HepG2 (cell line): ENCODE measurements at regions not wholly inside any gene's neighbourhood (a gene's known extent, or its start where the extent isn't known, plus 50 kb on each side); places are given as distances from the start of the nearest gene placed in this dataset.

Experiments
- ATAC-seq: fragments of 200-7000 bp; cut with Tn5 transposase; 3 replicates; pipeline ENCODE4 v1.9.1; 2020; ENCODE audit warnings: mild to moderate bottlenecking, moderate library complexity
- BruUV-seq: library from RNA; stranded (reverse); fragments of 400-500 nt; replicated peaks from 2 replicates; lab custom pipeline; 2021; lab: Mats Ljungman, UMichigan
- CTCF ChIA-PET: fragments of 300-600 bp; formaldehyde crosslinking; extraction: SDS; loops from one replicate; lab custom pipeline; 2021; ENCODE audit warnings: low total read pairs, inconsistent platforms, low intra/inter-chr PET ratio; lab: Yijun Ruan, JAX
- POLR2A ChIA-PET: fragments of 350-600 bp; sonication (Branson Sonifier 250); formaldehyde crosslinking; loops from one replicate; lab custom pipeline; 2020; ENCODE audit warnings: antibody characterized with exemption, inconsistent platforms; lab: Yijun Ruan, JAX
- DNase-seq: peaks from one replicate; pipeline ENCODE4 v3.0.0-alpha.2; 2015; ENCODE audit warnings: low spot score
- FAIRE-seq: peaks from 3 replicates; lab custom pipeline; 2011; peaks lifted over from hg19 to GRCh38; lab: Jason Lieb, UNC
- H2AFZ ChIP-seq: one replicate; pipeline ENCODE4 v1.6.1; 2011; ENCODE audit warnings: low read length, inconsistent platforms
- H3K27ac ChIP-seq: fragments of 300-600 bp; 3 replicates; pipeline ENCODE4 v1.8.0; 2011; ENCODE audit warnings: mixed run types, mild to moderate bottlenecking, mixed read lengths, low read length, inconsistent platforms; ENCODE audit not compliant: insufficient read depth; ENCODE audit errors: extremely low read length
- H3K27me3 ChIP-seq, 2 experiments: fragments of 200-600 bp in 1 of 2; 2 replicates in 1 of 2; 3 replicates in 1 of 2; pipeline versions ENCODE4 v1.6.0 to v1.8.0; 2011; ENCODE audit warnings: low read length in 2 of 2, mild to moderate bottlenecking in 2 of 2, moderate library complexity in 2 of 2, inconsistent platforms in 1 of 2; ENCODE audit not compliant: insufficient read depth in 2 of 2, control insufficient read depth in 1 of 2
- H3K36me3 ChIP-seq, 2 experiments: fragments of 200-600 bp in 1 of 2; replicated peaks in 1 of 2; 2 replicates in 1 of 2; 3 replicates in 1 of 2; pipeline versions ENCODE4 v1.5.1 to v1.8.0; 2011; ENCODE audit warnings: low read length in 2 of 2, inconsistent platforms in 1 of 2; ENCODE audit not compliant: insufficient read depth in 2 of 2, control insufficient read depth in 1 of 2
- H3K4me1 ChIP-seq: 2 replicates; pipeline ENCODE4 v1.5.1; 2012; ENCODE audit warnings: low read length, inconsistent platforms; ENCODE audit not compliant: insufficient read depth
- H3K4me2 ChIP-seq: 2 replicates; pipeline ENCODE4 v1.6.0; 2011; ENCODE audit warnings: low read depth, low read length, inconsistent platforms
- H3K4me3 ChIP-seq, 3 experiments: fragments of 200-600 bp in 1 of 3; sonication (generic), shearing (Covaris generic) in 1 of 3; replicated peaks in 1 of 3; 2 replicates each; pipeline ENCODE4 v1.5.1; 2011 to 2016; ENCODE audit warnings: low read length in 3 of 3, inconsistent platforms in 2 of 3, low read depth in 2 of 3, mild to moderate bottlenecking in 2 of 3, control low read depth in 1 of 3, mixed read lengths in 1 of 3; ENCODE audit not compliant: insufficient read depth in 1 of 3
- H3K79me2 ChIP-seq: one replicate; pipeline ENCODE4 v1.6.1; 2011; ENCODE audit warnings: low read length, inconsistent platforms; ENCODE audit not compliant: insufficient read depth
- H3K9ac ChIP-seq: 2 replicates; pipeline ENCODE4 v1.6.0; 2011; ENCODE audit warnings: mild to moderate bottlenecking, low read depth, low read length, inconsistent platforms; ENCODE audit not compliant: insufficient read depth
- H3K9me3 ChIP-seq: 2 replicates; pipeline ENCODE4 v1.5.1; 2012; ENCODE audit warnings: mild to moderate bottlenecking, low read length
- H4K20me1 ChIP-seq: 2 replicates; pipeline ENCODE4 v1.6.0; 2011; ENCODE audit warnings: inconsistent platforms, mild to moderate bottlenecking, low read length, moderate library complexity; ENCODE audit not compliant: insufficient read depth
- GMEB2 ChIP-seq: IDR thresholded peaks from 2 replicates; pipeline ENCODE4 v1.6.1; 2016; ENCODE audit warnings: missing biosample characterization, missing genetic modification reagents, low read depth
- ZNF414 ChIP-seq: sonication (generic); formaldehyde crosslinking; IDR thresholded peaks from 2 replicates; pipeline ENCODE4 v1.5.0; 2020; ENCODE audit warnings: missing genetic modification reagents
- ZNF484 ChIP-seq: sonication (generic); formaldehyde crosslinking; IDR thresholded peaks from 2 replicates; pipeline ENCODE4 v1.5.1; 2020; ENCODE audit warnings: mild to moderate bottlenecking, low read depth, missing genetic modification reagents, borderline replicate concordance
- ZNF557 ChIP-seq: sonication (generic); formaldehyde crosslinking; IDR thresholded peaks from 2 replicates; pipeline ENCODE4 v1.4.0; 2020; ENCODE audit warnings: missing genetic modification reagents
- ZNF775 ChIP-seq: sonication (generic); formaldehyde crosslinking; IDR thresholded peaks from 2 replicates; pipeline ENCODE4 v1.4.0; 2020; ENCODE audit warnings: missing genetic modification reagents, mild to moderate bottlenecking, moderate library complexity, borderline replicate concordance
- WGBS: methylation state at CpG from one replicate; pipeline ENCODE4 v1.1.6; 2017; ENCODE audit warnings: low lambda C conversion rate; 5-methylcytosine and 5-hydroxymethylcytosine counted together
- in situ Hi-C: cut with HindIII; loops from 2 replicates; pipeline ENCODE4 v1.10.0; 2017; ENCODE audit warnings: low pct_unique_long_range_greater_than_20kb; ENCODE audit not compliant: extremely low pct_ligation_motif_present
- intact Hi-C: fragments of 100-400 bp; cut with micrococcal nuclease; formaldehyde crosslinking; loops from one replicate; pipeline ENCODE4 v1.10.0; 2022; ENCODE audit not compliant: unreplicated experiment
- TF ChIP-seq, protein P1 (sequence below): sonication (generic); formaldehyde crosslinking; IDR thresholded peaks from 2 replicates; pipeline ENCODE4 v1.5.0; 2020; ENCODE audit warnings: mild to moderate bottlenecking, missing genetic modification reagents
- TF ChIP-seq, protein P2 (sequence below): sonication (generic); formaldehyde crosslinking; IDR thresholded peaks from 2 replicates; pipeline ENCODE4 v1.4.0; 2020; ENCODE audit warnings: mild to moderate bottlenecking, missing genetic modification reagents

DNA sequence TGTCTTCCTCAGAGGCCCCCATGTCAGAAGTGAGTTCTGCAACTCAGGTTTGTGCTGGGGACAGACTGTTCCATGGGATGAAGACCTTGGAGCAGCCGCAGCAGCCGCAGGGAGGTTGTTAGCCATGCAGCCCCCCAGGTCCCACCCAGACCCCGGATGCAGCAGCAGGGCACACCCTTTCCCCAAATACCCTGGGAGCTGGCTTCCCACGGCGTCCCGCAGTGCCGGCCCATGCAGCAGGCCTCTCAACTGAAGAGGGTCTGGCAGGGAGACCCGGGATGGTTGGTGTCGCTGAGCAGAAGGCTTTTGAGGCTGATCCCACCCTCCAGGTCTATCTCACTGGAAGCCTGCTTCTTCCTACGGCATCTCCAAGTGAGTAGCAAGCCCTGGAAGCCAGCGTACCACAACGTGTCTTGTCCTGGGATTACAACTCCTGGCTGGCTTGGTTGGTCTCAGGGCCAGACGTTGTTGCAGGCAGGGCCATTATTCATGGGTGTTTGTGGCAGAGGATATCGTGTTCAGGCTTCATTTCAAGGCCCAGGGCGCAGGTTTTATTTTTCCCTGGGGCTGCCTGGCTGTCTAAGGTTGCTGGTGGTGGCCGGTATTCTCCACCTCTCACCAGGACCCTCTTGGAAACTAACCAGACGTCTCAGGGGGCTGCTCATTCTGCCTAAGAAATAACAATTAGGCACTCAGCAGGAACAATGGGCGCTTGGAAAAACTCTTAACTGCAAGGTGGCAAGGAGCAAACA lies 223.2 kb downstream of the C16orf95 start (continued):
- TF ChIP-seq, protein P1, sequence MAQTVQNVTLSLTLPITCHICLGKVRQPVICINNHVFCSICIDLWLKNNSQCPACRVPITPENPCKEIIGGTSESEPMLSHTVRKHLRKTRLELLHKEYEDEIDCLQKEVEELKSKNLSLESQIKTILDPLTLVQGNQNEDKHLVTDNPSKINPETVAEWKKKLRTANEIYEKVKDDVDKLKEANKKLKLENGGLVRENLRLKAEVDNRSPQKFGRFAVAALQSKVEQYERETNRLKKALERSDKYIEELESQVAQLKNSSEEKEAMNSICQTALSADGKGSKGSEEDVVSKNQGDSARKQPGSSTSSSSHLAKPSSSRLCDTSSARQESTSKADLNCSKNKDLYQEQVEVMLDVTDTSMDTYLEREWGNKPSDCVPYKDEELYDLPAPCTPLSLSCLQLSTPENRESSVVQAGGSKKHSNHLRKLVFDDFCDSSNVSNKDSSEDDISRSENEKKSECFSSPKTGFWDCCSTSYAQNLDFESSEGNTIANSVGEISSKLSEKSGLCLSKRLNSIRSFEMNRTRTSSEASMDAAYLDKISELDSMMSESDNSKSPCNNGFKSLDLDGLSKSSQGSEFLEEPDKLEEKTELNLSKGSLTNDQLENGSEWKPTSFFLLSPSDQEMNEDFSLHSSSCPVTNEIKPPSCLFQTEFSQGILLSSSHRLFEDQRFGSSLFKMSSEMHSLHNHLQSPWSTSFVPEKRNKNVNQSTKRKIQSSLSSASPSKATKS (CRISPR knock-in tag) = no peak

GRCh38 chr16:87094556-87094865 lies 222.7 kb downstream of the C16orf95 start:
- H4K20me1 ChIP-seq = no peaks in the 10 kb centered on the region
- H3K4me2 ChIP-seq = no peak overlapping the region
- H3K27ac ChIP-seq = no peak overlapping the region
- H3K79me2 ChIP-seq = no peaks in the 10 kb centered on the region
- no peak overlapping the region for H3K4me3 ChIP-seq
- TF ChIP-seq, protein P2, sequence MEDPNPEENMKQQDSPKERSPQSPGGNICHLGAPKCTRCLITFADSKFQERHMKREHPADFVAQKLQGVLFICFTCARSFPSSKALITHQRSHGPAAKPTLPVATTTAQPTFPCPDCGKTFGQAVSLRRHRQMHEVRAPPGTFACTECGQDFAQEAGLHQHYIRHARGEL (CRISPR knock-in tag) = no peak
- POLR2A ChIA-PET = no interaction called here
- H3K9ac ChIP-seq = no peak overlapping the region
- H3K4me1 ChIP-seq = no peaks in the 10 kb centered on the region
- BruUV-seq = no TSS peak
- FAIRE-seq (no peak), ATAC-seq (no peak), DNase-seq (no peak)
- H3K27me3 ChIP-seq = peaks cover 0 to 27% of the 10 kb centered on the region in 2 experiments; a peak in 4 of 5 replicates
- no peak overlapping the region for H2AFZ ChIP-seq
- intact Hi-C loops (no loop called here), in situ Hi-C loops (no loop called here)
- CTCF ChIA-PET = no interaction called here
- H3K9me3 ChIP-seq = no peaks in the 10 kb centered on the region
- H3K36me3 ChIP-seq = no peaks in the 10 kb centered on the region
- 8% methylated on average over 5 of the region's 5 CpGs for WGBS

DNA sequence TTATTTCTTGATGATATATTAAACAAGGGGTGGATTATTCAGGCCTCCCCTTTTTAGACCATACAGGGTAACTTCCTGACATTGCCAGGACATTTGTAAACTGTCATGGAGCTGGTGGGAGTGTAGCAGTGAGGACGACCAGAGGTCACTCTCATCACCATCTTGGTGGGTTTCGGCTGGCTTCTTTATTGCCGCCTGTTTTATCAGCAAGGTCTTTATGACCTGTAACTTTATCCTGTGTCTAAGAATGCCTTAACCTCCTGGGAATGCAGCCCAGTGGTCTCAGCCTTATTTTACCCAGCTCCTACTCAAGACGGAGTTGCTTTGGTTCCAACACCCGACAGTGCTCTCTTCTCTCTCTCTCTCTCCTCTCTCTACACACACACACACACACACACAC lies 221.9 kb downstream of the C16orf95 start:
- ATAC-seq = no peak
- BruUV-seq = no TSS peak
- Histone ChIP-seq H3K27me3 (peaks cover 0 to 25% of the 10 kb centered on the region in 2 experiments; a peak in 4 of 5 replicates), H3K27ac (no peak overlapping the region), H3K9ac (no peak overlapping the region), H3K79me2 (no peaks in the 10 kb centered on the region), H3K9me3 (no peaks in the 10 kb centered on the region), H2AFZ (no peak overlapping the region), H3K4me3 (no peak overlapping the region), H3K36me3 (no peaks in the 10 kb centered on the region), H3K4me1 (no peaks in the 10 kb centered on the region), H3K4me2 (no peak overlapping the region), H4K20me1 (no peaks in the 10 kb centered on the region)
- 51% methylated on average over 5 of the region's 5 CpGs for WGBS
- POLR2A ChIA-PET = no interaction called here
- CTCF ChIA-PET = no interaction called here
- in situ Hi-C loops (no loop called here), intact Hi-C loops (no loop called here)
- no peak for DNase-seq
- FAIRE-seq = no peak
- TF ChIP-seq GMEB2 = no peak
- no peak for TF ChIP-seq ZNF414 (CRISPR knock-in tag)
- no peak for TF ChIP-seq ZNF557 (CRISPR knock-in tag)
- no peak for TF ChIP-seq ZNF484
- no peak for TF ChIP-seq ZNF775
